DND-41 (cell line): ENCODE measurements at regions not wholly inside any gene's neighbourhood (a gene's known extent, or its start where the extent isn't known, plus 50 kb on each side); places are given as distances from the start of the nearest gene placed in this dataset.

Experiments
- ATAC-seq: fragments of 200-7000 bp; cut with Tn5 transposase; 3 replicates; pipeline ENCODE4 v1.9.1; 2021; ENCODE audit warnings: low read depth; ENCODE audit not compliant: insufficient read depth
- DNase-seq: peaks from one replicate; pipeline ENCODE4 v3.0.0-alpha.2; 2020
- H2AFZ ChIP-seq: 2 replicates; pipeline ENCODE4 v1.6.0; 2012; ENCODE audit warnings: low read depth, low read length
- H3K27ac ChIP-seq: 2 replicates; pipeline ENCODE4 v1.5.1; 2012; ENCODE audit warnings: low read length, inconsistent platforms
- H3K27me3 ChIP-seq: fragments of 200-600 bp; sonication (generic); 2 replicates; pipeline ENCODE4 v1.6.0; 2012; ENCODE audit warnings: low read length, mild to moderate bottlenecking, inconsistent platforms; ENCODE audit not compliant: insufficient read depth, poor library complexity
- H3K36me3 ChIP-seq: 2 replicates; pipeline ENCODE4 v1.5.1; 2012; ENCODE audit warnings: low read length, inconsistent platforms; ENCODE audit not compliant: insufficient read depth
- H3K4me1 ChIP-seq: 2 replicates; pipeline ENCODE4 v1.5.1; 2012; ENCODE audit warnings: mild to moderate bottlenecking, low read length; ENCODE audit not compliant: insufficient read depth
- H3K4me2 ChIP-seq: 2 replicates; pipeline ENCODE4 v1.6.0; 2012; ENCODE audit warnings: mild to moderate bottlenecking, moderate library complexity, low read length, inconsistent platforms; ENCODE audit not compliant: insufficient read depth
- H3K4me3 ChIP-seq, 2 experiments: fragments of 200-600 bp in 1 of 2; shearing (Covaris generic) in 1 of 2; 2 replicates each; pipeline ENCODE4 v1.5.1; 2012 to 2016; ENCODE audit warnings: inconsistent platforms in 2 of 2, low read length in 2 of 2, mild to moderate bottlenecking in 2 of 2, low read depth in 1 of 2, moderate library complexity in 1 of 2
- H3K79me2 ChIP-seq: 2 replicates; pipeline ENCODE4 v1.6.0; 2012; ENCODE audit warnings: low read length, inconsistent platforms; ENCODE audit not compliant: insufficient read depth
- H3K9ac ChIP-seq: 2 replicates; pipeline ENCODE4 v1.6.0; 2012; ENCODE audit warnings: low read depth, mild to moderate bottlenecking, inconsistent platforms, low read length, moderate library complexity
- H3K9me3 ChIP-seq: 2 replicates; pipeline ENCODE4 v1.5.1; 2012; ENCODE audit warnings: low read length, moderate library complexity, mild to moderate bottlenecking, inconsistent platforms; ENCODE audit not compliant: insufficient read depth, severe bottlenecking
- H4K20me1 ChIP-seq: 2 replicates; pipeline ENCODE4 v1.6.0; 2012; ENCODE audit warnings: low read length; ENCODE audit not compliant: insufficient read depth
- EZH2 ChIP-seq: IDR thresholded peaks from 3 replicates; pipeline ENCODE4 v1.6.1; 2012; ENCODE audit warnings: borderline replicate concordance, low read depth, mild to moderate bottlenecking, moderate library complexity, low read length, inconsistent platforms; ENCODE audit not compliant: severe bottlenecking
- TF ChIP-seq, protein P1 (sequence below): IDR thresholded peaks from 2 replicates; pipeline ENCODE4 v1.5.1; 2012; ENCODE audit warnings: borderline replicate concordance, low read length, moderate library complexity, mild to moderate bottlenecking; ENCODE audit not compliant: poor library complexity, severe bottlenecking; ENCODE audit errors: extremely low read depth

DNA sequence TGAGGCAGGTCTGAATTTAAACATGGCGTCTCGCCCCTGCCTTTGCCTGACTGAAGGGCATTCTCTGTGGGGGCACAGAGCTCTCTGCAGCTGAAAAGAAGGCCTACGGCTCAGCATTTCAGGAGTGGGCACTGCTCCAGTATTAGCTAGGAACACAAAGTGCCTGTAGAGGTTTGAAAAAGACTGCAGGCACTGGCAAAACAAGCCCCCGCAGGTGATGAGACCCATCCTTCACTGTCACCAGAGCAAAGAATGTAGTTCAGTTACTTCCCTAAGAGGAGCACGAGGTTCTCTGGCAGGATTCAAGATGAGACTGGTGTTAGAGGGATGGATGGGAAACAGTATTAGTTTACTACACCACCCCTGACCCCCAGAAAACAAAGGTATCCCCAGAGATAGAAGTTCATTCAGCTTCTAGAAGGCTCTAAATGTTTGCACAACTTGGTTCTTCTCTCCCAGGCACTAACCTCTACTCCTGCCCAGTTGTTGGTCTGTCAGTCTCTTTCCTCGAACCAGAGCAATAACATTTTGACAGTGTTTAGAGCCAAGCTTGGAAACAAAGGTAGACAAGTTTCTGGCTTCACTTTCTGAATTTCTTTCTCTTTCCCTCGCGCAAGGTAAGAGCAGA, 101.9 kb upstream of the KCNE2 start:
- Histone ChIP-seq H3K4me1 (no peaks in the 10 kb centered on the region), H3K27me3 (no peaks in the 10 kb centered on the region), H3K9ac (no peak overlapping the region), H2AFZ (no peak overlapping the region), H3K9me3 (peaks cover 9% of the 10 kb centered on the region), H3K4me3 (no peak overlapping the region), H4K20me1 (no peaks in the 10 kb centered on the region), H3K27ac (no peak overlapping the region), H3K79me2 (no peaks in the 10 kb centered on the region), H3K36me3 (no peaks in the 10 kb centered on the region), H3K4me2 (no peak overlapping the region)
- DNase-seq (no peak), ATAC-seq (no peak)
- TF ChIP-seq, protein P1, sequence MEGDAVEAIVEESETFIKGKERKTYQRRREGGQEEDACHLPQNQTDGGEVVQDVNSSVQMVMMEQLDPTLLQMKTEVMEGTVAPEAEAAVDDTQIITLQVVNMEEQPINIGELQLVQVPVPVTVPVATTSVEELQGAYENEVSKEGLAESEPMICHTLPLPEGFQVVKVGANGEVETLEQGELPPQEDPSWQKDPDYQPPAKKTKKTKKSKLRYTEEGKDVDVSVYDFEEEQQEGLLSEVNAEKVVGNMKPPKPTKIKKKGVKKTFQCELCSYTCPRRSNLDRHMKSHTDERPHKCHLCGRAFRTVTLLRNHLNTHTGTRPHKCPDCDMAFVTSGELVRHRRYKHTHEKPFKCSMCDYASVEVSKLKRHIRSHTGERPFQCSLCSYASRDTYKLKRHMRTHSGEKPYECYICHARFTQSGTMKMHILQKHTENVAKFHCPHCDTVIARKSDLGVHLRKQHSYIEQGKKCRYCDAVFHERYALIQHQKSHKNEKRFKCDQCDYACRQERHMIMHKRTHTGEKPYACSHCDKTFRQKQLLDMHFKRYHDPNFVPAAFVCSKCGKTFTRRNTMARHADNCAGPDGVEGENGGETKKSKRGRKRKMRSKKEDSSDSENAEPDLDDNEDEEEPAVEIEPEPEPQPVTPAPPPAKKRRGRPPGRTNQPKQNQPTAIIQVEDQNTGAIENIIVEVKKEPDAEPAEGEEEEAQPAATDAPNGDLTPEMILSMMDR = no peak
- no peak for TF ChIP-seq EZH2

DNA sequence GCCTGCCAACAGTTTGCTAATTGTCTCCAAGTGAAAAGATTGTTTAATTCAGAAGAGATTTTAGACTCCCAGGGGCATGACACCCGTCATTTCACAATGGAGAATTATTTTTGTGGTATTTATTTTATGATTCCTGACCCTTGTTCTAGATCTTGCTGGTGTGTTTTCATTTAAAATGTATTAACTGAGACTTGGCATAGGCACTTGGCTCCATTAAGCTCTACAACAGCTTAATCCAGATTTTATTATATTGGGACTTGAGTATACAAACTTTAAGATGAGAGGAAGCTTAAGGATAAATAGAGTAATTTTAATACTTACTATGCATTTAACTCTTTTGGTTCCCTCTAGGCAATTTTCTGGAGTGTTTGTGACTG, 101.3 kb upstream of the KCNE2 start:
- H3K79me2 ChIP-seq = no peaks in the 10 kb centered on the region
- H3K9ac ChIP-seq = no peak overlapping the region
- DNase-seq = no peak
- no peak overlapping the region for H3K4me3 ChIP-seq
- TF ChIP-seq EZH2 = no peak
- TF ChIP-seq, protein P1 = no peak
- no peak overlapping the region for H2AFZ ChIP-seq
- H4K20me1 ChIP-seq = no peaks in the 10 kb centered on the region
- peaks cover 9% of the 10 kb centered on the region for H3K9me3 ChIP-seq
- H3K4me1 ChIP-seq = no peaks in the 10 kb centered on the region
- no peak for ATAC-seq
- H3K27ac ChIP-seq = no peak overlapping the region
- H3K36me3 ChIP-seq = no peaks in the 10 kb centered on the region
- no peaks in the 10 kb centered on the region for H3K27me3 ChIP-seq
- no peak overlapping the region for H3K4me2 ChIP-seq

DNA sequence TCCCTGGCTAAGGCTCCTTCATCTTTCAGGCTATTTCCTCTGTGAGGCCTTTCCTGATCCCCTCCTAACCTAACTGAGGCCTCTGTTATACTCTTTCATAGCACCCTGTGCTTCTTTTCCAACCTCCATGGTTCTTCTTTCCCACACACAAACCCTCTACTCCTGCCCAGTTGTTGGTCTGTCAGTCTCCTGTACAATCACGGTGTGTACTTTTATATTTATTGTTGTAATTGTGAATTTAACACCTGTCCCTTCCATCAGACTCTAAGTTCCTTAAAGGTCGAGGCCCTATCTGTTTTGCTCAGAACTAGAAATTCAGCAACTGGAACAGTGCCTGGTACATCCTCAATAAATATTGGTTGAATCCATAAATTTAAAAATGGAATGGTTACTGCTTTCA, 100.2 kb upstream of the KCNE2 start:
- H3K36me3 ChIP-seq = no peaks in the 10 kb centered on the region
- H3K27ac ChIP-seq = no peak overlapping the region
- H3K9me3 ChIP-seq = peaks cover 9% of the 10 kb centered on the region
- no peak overlapping the region for H3K9ac ChIP-seq
- DNase-seq (no peak), ATAC-seq (no peak)
- no peaks in the 10 kb centered on the region for H3K79me2 ChIP-seq
- no peak overlapping the region for H3K4me2 ChIP-seq
- H3K4me3 ChIP-seq = no peak overlapping the region
- no peaks in the 10 kb centered on the region for H3K4me1 ChIP-seq
- no peaks in the 10 kb centered on the region for H4K20me1 ChIP-seq
- H2AFZ ChIP-seq = no peak overlapping the region
- H3K27me3 ChIP-seq = no peaks in the 10 kb centered on the region
- TF ChIP-seq EZH2 = no peak
- TF ChIP-seq, protein P1 = no peak
